Endothelial cell (in vitro differentiated cells): ENCODE measurements at regions not wholly inside any gene's neighbourhood (a gene's known extent, or its start where the extent isn't known, plus 50 kb on each side); places are given as distances from the start of the nearest gene placed in this dataset.

Source experiments
- DNase-seq: peaks from one replicate; pipeline ENCODE4 v3.0.0; 2021; ENCODE audit warnings: low spot score
- H3K27ac Mint-ChIP-seq: one replicate; pipeline ENCODE4 v1.8.0; 2021; ENCODE audit warnings: mixed read lengths, inconsistent platforms; ENCODE audit not compliant: unreplicated experiment
- H3K27me3 Mint-ChIP-seq: one replicate; pipeline ENCODE4 v1.8.0; 2021; ENCODE audit warnings: mild to moderate bottlenecking, moderate library complexity, mixed read lengths, inconsistent platforms; ENCODE audit not compliant: unreplicated experiment
- H3K36me3 Mint-ChIP-seq: one replicate; pipeline ENCODE4 v1.8.0; 2021; ENCODE audit warnings: mild to moderate bottlenecking, low read depth, mixed read lengths, inconsistent platforms; ENCODE audit not compliant: unreplicated experiment
- H3K4me1 Mint-ChIP-seq: one replicate; pipeline ENCODE4 v1.8.0; 2021; ENCODE audit warnings: mild to moderate bottlenecking, mixed read lengths, inconsistent platforms; ENCODE audit not compliant: unreplicated experiment
- H3K4me3 Mint-ChIP-seq: one replicate; pipeline ENCODE4 v1.8.0; 2021; ENCODE audit warnings: mild to moderate bottlenecking, mixed read lengths, inconsistent platforms; ENCODE audit not compliant: unreplicated experiment
- H3K9me3 Mint-ChIP-seq: one replicate; pipeline ENCODE4 v1.8.0; 2021; ENCODE audit warnings: mixed read lengths, inconsistent platforms; ENCODE audit not compliant: unreplicated experiment
- TF ChIP-seq, protein P1 (sequence below): fragments of 200-600 bp; sonication (generic); IDR thresholded peaks from one replicate; pipeline ENCODE4 v1.5.0; 2021; ENCODE audit warnings: antibody characterized with exemption; ENCODE audit not compliant: unreplicated experiment

DNA sequence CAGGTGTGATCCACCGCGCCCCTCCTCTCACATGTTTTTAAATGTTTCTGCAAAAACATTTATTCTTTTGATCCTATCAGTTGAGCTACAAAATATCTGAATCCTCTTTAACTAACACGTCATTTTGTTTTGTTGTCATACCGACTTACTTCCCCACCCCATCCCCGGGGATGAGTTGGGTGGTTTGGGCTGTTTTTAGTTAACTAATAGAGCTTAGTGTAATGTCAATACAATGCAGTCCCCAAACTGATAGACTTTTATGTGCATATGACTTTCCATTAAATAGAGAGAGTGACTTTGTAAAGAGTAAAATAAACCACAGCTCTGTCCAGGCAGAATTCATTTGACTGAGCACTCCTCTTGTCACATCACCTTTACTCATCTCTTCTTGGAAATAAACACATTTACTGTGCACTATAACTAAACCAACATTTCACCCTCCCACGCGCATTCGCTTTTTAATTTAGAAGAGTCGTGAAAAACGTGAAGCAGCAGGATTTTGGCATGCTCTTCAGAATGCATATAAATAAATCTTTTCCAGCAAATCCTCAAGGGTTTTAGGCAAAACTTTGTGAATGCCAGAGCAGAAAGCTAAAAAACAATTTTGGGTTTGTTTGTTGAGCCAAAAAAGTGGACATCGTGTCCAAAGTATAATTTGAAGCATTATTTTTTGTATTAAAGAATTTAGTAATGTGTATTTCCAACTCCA, 187.4 kb upstream of the MGMT start:
- no peak overlapping the region for H3K4me3 Mint-ChIP-seq
- H3K27ac Mint-ChIP-seq = no peak overlapping the region
- H3K4me1 Mint-ChIP-seq = peaks cover 7% of the 10 kb centered on the region
- no peaks in the 10 kb centered on the region for H3K27me3 Mint-ChIP-seq
- H3K36me3 Mint-ChIP-seq = no peaks in the 10 kb centered on the region
- H3K9me3 Mint-ChIP-seq = no peaks in the 10 kb centered on the region
- no peak for DNase-seq
- TF ChIP-seq, protein P1, sequence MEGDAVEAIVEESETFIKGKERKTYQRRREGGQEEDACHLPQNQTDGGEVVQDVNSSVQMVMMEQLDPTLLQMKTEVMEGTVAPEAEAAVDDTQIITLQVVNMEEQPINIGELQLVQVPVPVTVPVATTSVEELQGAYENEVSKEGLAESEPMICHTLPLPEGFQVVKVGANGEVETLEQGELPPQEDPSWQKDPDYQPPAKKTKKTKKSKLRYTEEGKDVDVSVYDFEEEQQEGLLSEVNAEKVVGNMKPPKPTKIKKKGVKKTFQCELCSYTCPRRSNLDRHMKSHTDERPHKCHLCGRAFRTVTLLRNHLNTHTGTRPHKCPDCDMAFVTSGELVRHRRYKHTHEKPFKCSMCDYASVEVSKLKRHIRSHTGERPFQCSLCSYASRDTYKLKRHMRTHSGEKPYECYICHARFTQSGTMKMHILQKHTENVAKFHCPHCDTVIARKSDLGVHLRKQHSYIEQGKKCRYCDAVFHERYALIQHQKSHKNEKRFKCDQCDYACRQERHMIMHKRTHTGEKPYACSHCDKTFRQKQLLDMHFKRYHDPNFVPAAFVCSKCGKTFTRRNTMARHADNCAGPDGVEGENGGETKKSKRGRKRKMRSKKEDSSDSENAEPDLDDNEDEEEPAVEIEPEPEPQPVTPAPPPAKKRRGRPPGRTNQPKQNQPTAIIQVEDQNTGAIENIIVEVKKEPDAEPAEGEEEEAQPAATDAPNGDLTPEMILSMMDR = no peak

DNA sequence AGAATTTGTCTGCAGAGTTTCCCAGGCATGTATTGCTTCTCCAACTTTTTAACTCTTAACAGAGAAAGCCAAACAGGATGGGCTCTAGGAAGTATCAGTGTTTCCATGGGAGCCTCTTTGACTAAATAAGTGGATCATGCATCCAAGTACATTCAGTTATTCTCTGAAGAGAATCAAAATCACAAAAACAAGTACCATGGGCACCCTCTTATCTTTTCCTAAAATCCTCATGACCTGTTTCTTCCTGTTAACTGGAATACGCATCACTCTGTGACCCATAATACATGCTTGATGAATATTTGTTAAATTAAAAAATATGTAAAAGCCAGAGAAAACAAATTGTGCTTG, 186.9 kb upstream of the MGMT start:
- H3K27me3 Mint-ChIP-seq = no peaks in the 10 kb centered on the region
- no peak overlapping the region for H3K27ac Mint-ChIP-seq
- H3K9me3 Mint-ChIP-seq = no peaks in the 10 kb centered on the region
- H3K36me3 Mint-ChIP-seq = no peaks in the 10 kb centered on the region
- TF ChIP-seq, protein P1 = no peak
- H3K4me3 Mint-ChIP-seq = no peak overlapping the region
- no peak for DNase-seq
- peaks cover 7% of the 10 kb centered on the region for H3K4me1 Mint-ChIP-seq

DNA sequence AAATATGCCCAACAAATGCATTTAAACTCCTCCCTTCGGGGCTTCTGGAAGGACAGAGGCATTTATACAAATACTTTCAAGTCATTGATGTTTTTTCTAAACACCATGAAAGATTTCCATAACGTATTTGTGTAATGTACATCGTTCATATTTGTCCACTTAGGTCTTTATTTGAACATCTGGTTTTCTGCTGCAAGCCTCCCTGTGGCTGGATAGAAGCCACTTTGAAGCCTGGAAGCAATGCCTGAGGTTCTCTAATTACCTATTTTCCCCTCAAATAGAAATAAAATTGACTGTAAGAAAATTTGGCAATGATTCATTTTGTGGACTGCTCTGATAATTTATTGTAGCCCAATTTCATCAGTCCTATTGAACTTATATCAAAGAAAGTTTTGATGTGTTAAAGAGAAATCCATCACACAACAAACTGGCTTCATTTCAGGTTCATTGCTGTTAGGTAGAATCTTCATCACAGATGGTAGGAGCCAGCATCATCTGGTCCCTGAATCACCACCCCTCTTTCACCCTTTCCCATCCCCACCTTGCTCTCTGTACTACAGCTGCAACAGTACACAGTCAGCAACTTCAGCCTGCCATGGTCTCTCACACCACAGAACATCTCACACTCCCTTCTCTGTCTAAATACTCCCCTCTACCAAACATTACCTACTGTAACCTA, 186.0 kb upstream of the MGMT start:
- Mint-ChIP-seq H3K36me3 (no peaks in the 10 kb centered on the region), H3K9me3 (no peaks in the 10 kb centered on the region), H3K4me3 (no peak overlapping the region), H3K27me3 (no peaks in the 10 kb centered on the region), H3K27ac (no peak overlapping the region), H3K4me1 (peaks cover 5% of the 10 kb centered on the region)
- TF ChIP-seq, protein P1 = no peak
- no peak for DNase-seq

- no peaks in the 10 kb centered on the region for H3K9me3 Mint-ChIP-seq
- no peak overlapping the region for H3K27ac Mint-ChIP-seq
- no peak overlapping the region for H3K4me3 Mint-ChIP-seq
Observed at GRCh38 chr10:129285459-129285858, 181.6 kb upstream of the MGMT start.

More at GRCh38 chr10:129285459-129285858, 181.6 kb upstream of the MGMT start:
- H3K36me3 Mint-ChIP-seq = no peaks in the 10 kb centered on the region
- DNase-seq = no peak
- H3K4me1 Mint-ChIP-seq = peaks cover 3% of the 10 kb centered on the region
- TF ChIP-seq, protein P1 = no peak
- no peaks in the 10 kb centered on the region for H3K27me3 Mint-ChIP-seq
